Panc1 (cell line): ENCODE measurements at regions not wholly inside any gene's neighbourhood (a gene's known extent, or its start where the extent isn't known, plus 50 kb on each side); places are given as distances from the start of the nearest gene placed in this dataset.

ENCODE experiments used
- ATAC-seq: fragments of 200-7000 bp; cut with Tn5 transposase; 2 replicates; pipeline ENCODE4 v1.9.1; 2020; ENCODE audit warnings: mild to moderate bottlenecking, moderate library complexity
- BruUV-seq: library from RNA; stranded (reverse); fragments of 400-500 nt; replicated peaks from 2 replicates; lab custom pipeline; 2021; lab: Mats Ljungman, UMichigan
- CTCF ChIA-PET: fragments of 300-600 bp; sonication (Branson Sonifier 250); formaldehyde crosslinking; loops from one replicate; lab custom pipeline; 2022; ENCODE audit warnings: antibody characterized with exemption; lab: Charles Lee
- POLR2A ChIA-PET: fragments of 300-600 bp; sonication (Branson Sonifier 250); formaldehyde crosslinking; loops from one replicate; lab custom pipeline; 2022; ENCODE audit warnings: antibody characterized with exemption; lab: Charles Lee
- DNase-seq: peaks from one replicate; pipeline ENCODE4 v3.0.0-alpha.2; 2010; ENCODE audit warnings: low read depth, low spot score
- H3K27ac ChIP-seq: 2 replicates; pipeline ENCODE4 v1.5.1; 2011; ENCODE audit warnings: mild to moderate bottlenecking, low read length, inconsistent platforms
- H3K27me3 ChIP-seq: fragments of 200-500 bp; sonication (Bioruptor generic); 2 replicates; pipeline ENCODE4 v1.6.0; 2014; ENCODE audit warnings: low read length, inconsistent platforms; ENCODE audit not compliant: control insufficient read depth, insufficient read depth
- H3K36me3 ChIP-seq: fragments of 200-500 bp; sonication (Bioruptor generic); 2 replicates; pipeline ENCODE4 v1.5.1; 2014; ENCODE audit warnings: inconsistent platforms, mild to moderate bottlenecking, low read length, moderate library complexity; ENCODE audit not compliant: control insufficient read depth, insufficient read depth
- H3K4me1 ChIP-seq: 2 replicates; pipeline ENCODE4 v1.5.1; 2011; ENCODE audit warnings: inconsistent platforms, mild to moderate bottlenecking, low read length, moderate library complexity; ENCODE audit not compliant: control insufficient read depth, insufficient read depth
- H3K4me3 ChIP-seq, 2 experiments: 2 replicates each; pipeline ENCODE4 v1.5.1; 2011 to 2012; ENCODE audit warnings: low read depth in 2 of 2, low read length in 2 of 2, mild to moderate bottlenecking in 2 of 2, inconsistent platforms in 1 of 2, moderate library complexity in 1 of 2
- H3K9me3 ChIP-seq: fragments of 200-500 bp; sonication (Bioruptor generic); 2 replicates; pipeline ENCODE4 v1.5.1; 2014; ENCODE audit warnings: low read depth, mild to moderate bottlenecking, inconsistent platforms, low read length, moderate library complexity; ENCODE audit not compliant: control insufficient read depth, insufficient read depth
- CTCF ChIP-seq: fragments of 450-650 bp; IDR thresholded peaks from 2 replicates; pipeline ENCODE4 v1.5.1; 2017; ENCODE audit warnings: mild to moderate bottlenecking
- POLR2AphosphoS5 ChIP-seq: IDR thresholded peaks from 2 replicates; pipeline ENCODE4 v1.6.1; 2012; ENCODE audit warnings: mild to moderate bottlenecking, low read depth, low read length, moderate library complexity
- SIN3A ChIP-seq: IDR thresholded peaks from 2 replicates; pipeline ENCODE4 v1.6.1; 2012; ENCODE audit warnings: low read depth, mild to moderate bottlenecking, low read length, moderate library complexity, borderline replicate concordance; ENCODE audit not compliant: insufficient read depth
- TCF7L2 ChIP-seq: IDR thresholded peaks from 2 replicates; pipeline ENCODE4 v1.6.1; 2011; ENCODE audit warnings: mild to moderate bottlenecking, low read depth, low read length, inconsistent platforms
- in situ Hi-C: cut with HindIII; loops from 2 replicates; pipeline ENCODE4 v1.10.0; 2016; ENCODE audit warnings: low sequenced_read_pairs, low pct_unique_long_range_greater_than_20kb
- intact Hi-C: fragments of 100-400 bp; cut with micrococcal nuclease; formaldehyde crosslinking; loops from one replicate; pipeline ENCODE4 v1.10.0; 2022; ENCODE audit not compliant: unreplicated experiment
- TF ChIP-seq, protein P1 (sequence below), 2 experiments: IDR thresholded peaks; 2 replicates each; pipeline ENCODE4 v1.6.1; 2011 to 2012; ENCODE audit warnings: low read depth in 2 of 2, control low read depth in 1 of 2, low read length in 1 of 2, mild to moderate bottlenecking in 1 of 2, moderate library complexity in 1 of 2; ENCODE audit not compliant: insufficient read depth in 1 of 2

DNA sequence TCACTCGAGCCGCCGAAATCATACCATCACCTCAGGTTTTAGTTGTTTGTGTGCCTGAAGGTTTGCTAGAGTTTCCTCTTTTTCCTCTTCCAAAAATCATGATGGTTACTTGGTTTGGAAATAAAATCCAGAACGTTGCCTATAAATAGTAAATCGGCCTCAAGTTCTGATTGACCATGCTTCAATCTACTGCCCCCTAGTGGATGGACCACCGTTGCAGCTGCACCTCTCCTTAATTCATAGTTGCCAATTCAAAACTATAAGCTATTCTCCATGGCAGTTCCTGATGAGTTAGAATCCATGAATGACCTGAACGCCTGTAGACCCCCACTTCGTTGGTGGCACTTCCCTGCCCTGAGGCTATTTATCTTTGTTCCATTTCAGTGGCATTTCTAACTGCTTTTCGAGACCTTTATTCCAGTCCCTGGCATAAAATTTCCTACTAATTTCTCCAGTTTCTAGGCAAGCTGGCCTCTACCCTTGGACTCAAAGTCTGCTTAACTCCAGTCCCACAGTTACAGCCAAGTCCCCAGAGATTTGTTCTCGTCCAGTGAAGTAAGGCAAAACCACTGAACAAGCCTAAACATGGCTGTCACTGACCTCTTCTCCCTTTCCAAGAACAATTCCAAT, 422.6 kb downstream of the EFNA5 start:
- Histone ChIP-seq H3K27ac (no peak overlapping the region), H3K27me3 (no peaks in the 10 kb centered on the region), H3K36me3 (no peaks in the 10 kb centered on the region), H3K4me3 (no peak overlapping the region), H3K9me3 (no peaks in the 10 kb centered on the region), H3K4me1 (no peaks in the 10 kb centered on the region)
- BruUV-seq, result no TSS peak
- CTCF ChIA-PET, result interaction anchor here (0.6 to 1.0 kb wide), 3 partner anchors 10 to 118 kb away, joined by 3 read pairs; no protein-coding TSS in a partner anchor
- peak; percentile 22 for DNase-seq
- 0 out of 2 replicates have a peak, but pooled peaks have one; percentile 53 for ATAC-seq
- POLR2A ChIA-PET, result no interaction called here
- TF ChIP-seq TCF7L2 (no peak), POLR2AphosphoS5 (no peak), CTCF (peak; percentile 85)
- intact Hi-C loops (no loop called here), in situ Hi-C loops (no loop called here)

GRCh38 chr5:107247427-107247826, 423.3 kb downstream of the EFNA5 start:
- DNase-seq (no peak), ATAC-seq (no peak)
- Histone ChIP-seq H3K4me3 (no peak overlapping the region), H3K27ac (no peak overlapping the region), H3K36me3 (no peaks in the 10 kb centered on the region), H3K4me1 (no peaks in the 10 kb centered on the region), H3K27me3 (no peaks in the 10 kb centered on the region), H3K9me3 (no peaks in the 10 kb centered on the region)
- in situ Hi-C loops, result no loop called here
- TF ChIP-seq SIN3A, result no peak
- TF ChIP-seq, protein P1, sequence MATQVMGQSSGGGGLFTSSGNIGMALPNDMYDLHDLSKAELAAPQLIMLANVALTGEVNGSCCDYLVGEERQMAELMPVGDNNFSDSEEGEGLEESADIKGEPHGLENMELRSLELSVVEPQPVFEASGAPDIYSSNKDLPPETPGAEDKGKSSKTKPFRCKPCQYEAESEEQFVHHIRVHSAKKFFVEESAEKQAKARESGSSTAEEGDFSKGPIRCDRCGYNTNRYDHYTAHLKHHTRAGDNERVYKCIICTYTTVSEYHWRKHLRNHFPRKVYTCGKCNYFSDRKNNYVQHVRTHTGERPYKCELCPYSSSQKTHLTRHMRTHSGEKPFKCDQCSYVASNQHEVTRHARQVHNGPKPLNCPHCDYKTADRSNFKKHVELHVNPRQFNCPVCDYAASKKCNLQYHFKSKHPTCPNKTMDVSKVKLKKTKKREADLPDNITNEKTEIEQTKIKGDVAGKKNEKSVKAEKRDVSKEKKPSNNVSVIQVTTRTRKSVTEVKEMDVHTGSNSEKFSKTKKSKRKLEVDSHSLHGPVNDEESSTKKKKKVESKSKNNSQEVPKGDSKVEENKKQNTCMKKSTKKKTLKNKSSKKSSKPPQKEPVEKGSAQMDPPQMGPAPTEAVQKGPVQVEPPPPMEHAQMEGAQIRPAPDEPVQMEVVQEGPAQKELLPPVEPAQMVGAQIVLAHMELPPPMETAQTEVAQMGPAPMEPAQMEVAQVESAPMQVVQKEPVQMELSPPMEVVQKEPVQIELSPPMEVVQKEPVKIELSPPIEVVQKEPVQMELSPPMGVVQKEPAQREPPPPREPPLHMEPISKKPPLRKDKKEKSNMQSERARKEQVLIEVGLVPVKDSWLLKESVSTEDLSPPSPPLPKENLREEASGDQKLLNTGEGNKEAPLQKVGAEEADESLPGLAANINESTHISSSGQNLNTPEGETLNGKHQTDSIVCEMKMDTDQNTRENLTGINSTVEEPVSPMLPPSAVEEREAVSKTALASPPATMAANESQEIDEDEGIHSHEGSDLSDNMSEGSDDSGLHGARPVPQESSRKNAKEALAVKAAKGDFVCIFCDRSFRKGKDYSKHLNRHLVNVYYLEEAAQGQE (IDR thresholded peaks at IDR 0.05; ENCODE audit: insufficient read depth in 1 of 2, low read depth in 2 of 2, low read length in 1 of 2), result no peak
- TF ChIP-seq TCF7L2, result no peak
- no peak for TF ChIP-seq CTCF
- TF ChIP-seq POLR2AphosphoS5, result no peak
- CTCF ChIA-PET, result interaction anchor here (0.5 to 0.9 kb wide), 3 partner anchors 29 to 263 kb away, joined by 3 read pairs; no protein-coding TSS in a partner anchor
- intact Hi-C loops, result no loop called here
- POLR2A ChIA-PET, result interaction anchor here (0.6 kb wide), 1 partner anchor 25 kb away, joined by 11 read pairs; no protein-coding TSS in a partner anchor
- no TSS peak for BruUV-seq
